Gastroesophageal sphincter (tissue), 4 donors: ENCODE measurements at regions not wholly inside any gene's neighbourhood (a gene's known extent, or its start where the extent isn't known, plus 50 kb on each side); places are given as distances from the start of the nearest gene placed in this dataset.

Source experiments
- ATAC-seq: fragments of 150-250 bp; one replicate; pipeline ENCODE4 v1.9.1; 2016; ENCODE audit warnings: mild to moderate bottlenecking, moderate library complexity
- H3K27ac ChIP-seq, 4 donors: fragments of 200-600 bp; sonication (generic) in 3 of 4; 1 replicate in 3 of 4; 2 replicates in 1 of 4; pipeline ENCODE4 v1.5.1; 2016 to 2019
- H3K27me3 ChIP-seq: fragments of 200-600 bp; sonication (generic); one replicate; pipeline ENCODE4 v1.5.1; 2019
- H3K36me3 ChIP-seq, 2 donors: fragments of 200-600 bp; sonication (generic); one replicate each; pipeline ENCODE4 v1.5.1; 2019; ENCODE audit warnings: control low read depth in 1 of 2
- H3K4me1 ChIP-seq, 3 donors: fragments of 200-600 bp; sonication (generic); 1 replicate in 2 of 3; 2 replicates in 1 of 3; pipeline ENCODE4 v1.5.1; 2016 to 2019; ENCODE audit warnings: control low read depth in 2 of 3
- H3K4me3 ChIP-seq, 2 donors: fragments of 200-600 bp; sonication (generic); one replicate each; pipeline ENCODE4 v1.5.1; 2019; ENCODE audit warnings: mild to moderate bottlenecking in 1 of 2, moderate library complexity in 1 of 2
- H3K9me3 ChIP-seq, 3 donors: fragments of 200-600 bp; sonication (generic); one replicate each; pipeline ENCODE4 v1.5.1; 2017 to 2019; ENCODE audit warnings: control low read depth in 2 of 3
- CTCF ChIP-seq, 4 experiments: fragments of 200-600 bp in 2 of 4; fragments of 450-650 bp in 2 of 4; sonication (generic) in 1 of 4; IDR thresholded peaks; one replicate each; pipeline ENCODE4 v1.5.1; 2017 to 2019; ENCODE audit warnings: antibody characterized with exemption in 4 of 4, mild to moderate bottlenecking in 2 of 4, moderate library complexity in 2 of 4
- EP300 ChIP-seq: sonication (generic); formaldehyde crosslinking; IDR thresholded peaks from one replicate; pipeline ENCODE4 v1.6.1; 2017; ENCODE audit warnings: antibody characterized with exemption, mild to moderate bottlenecking
- POLR2A ChIP-seq, 2 donors: fragments of 450-650 bp; IDR thresholded peaks; one replicate each; pipeline ENCODE4 v1.6.1; 2017; ENCODE audit warnings: antibody characterized with exemption in 2 of 2, mild to moderate bottlenecking in 2 of 2, moderate library complexity in 1 of 2
- POLR2AphosphoS5 ChIP-seq: sonication (generic); formaldehyde crosslinking; IDR thresholded peaks from one replicate; pipeline ENCODE4 v1.6.1; 2017; ENCODE audit warnings: antibody characterized with exemption
- WGBS, 2 donors: methylation state at CpG; one replicate each; pipeline ENCODE4 v1.1.5; 2018; ENCODE audit warnings: low coverage in 1 of 2; 5-methylcytosine and 5-hydroxymethylcytosine counted together

GRCh38 chr11:129292092-129292491 is 83.6 kb upstream of the BARX2 start:
- Histone ChIP-seq H3K27ac (no peak overlapping the region), H3K36me3 (no peaks in the 10 kb centered on the region), H3K4me1 (no peaks in the 10 kb centered on the region), H3K27me3 (peaks cover 31% of the 10 kb centered on the region), H3K9me3 (no peaks in the 10 kb centered on the region), H3K4me3 (no peak overlapping the region)
- ATAC-seq = no peak
- 89 to 91% methylated on average over 2 of the region's 2 CpGs for WGBS, 2 donors
- no peak for TF ChIP-seq CTCF (IDR thresholded peaks at IDR 0.05)
- no peak for TF ChIP-seq POLR2A (IDR thresholded peaks at IDR 0.05)
- no peak for TF ChIP-seq EP300
- TF ChIP-seq POLR2AphosphoS5 = no peak

- no peaks in the 10 kb centered on the region for H3K9me3 ChIP-seq
- peaks cover 33% of the 10 kb centered on the region for H3K27me3 ChIP-seq
- 50 to 88% methylated on average over 3 of the region's 5 CpGs for WGBS, 2 donors
- H3K27ac ChIP-seq = no peak overlapping the region
- ATAC-seq = no peak
- H3K4me1 ChIP-seq = no peaks in the 10 kb centered on the region
- TF ChIP-seq POLR2A (IDR thresholded peaks at IDR 0.05) = no peak
- no peak for TF ChIP-seq EP300
- H3K36me3 ChIP-seq = no peaks in the 10 kb centered on the region
- no peak overlapping the region for H3K4me3 ChIP-seq
Measured at GRCh38 chr11:129291546-129291945, 84.1 kb upstream of the BARX2 start.

- Histone ChIP-seq H3K36me3 (no peaks in the 10 kb centered on the region), H3K27ac (no peak overlapping the region), H3K27me3 (peaks cover 33% of the 10 kb centered on the region), H3K4me1 (no peaks in the 10 kb centered on the region), H3K9me3 (no peaks in the 10 kb centered on the region), H3K4me3 (no peak overlapping the region)
- 75 to 76% methylated on average over 6 to 7 of the region's 7 CpGs for WGBS, 2 donors
- ATAC-seq = no peak
- TF ChIP-seq POLR2A (IDR thresholded peaks at IDR 0.05) = no peak
- TF ChIP-seq CTCF (IDR thresholded peaks at IDR 0.05) = no peak
- TF ChIP-seq POLR2AphosphoS5 = no peak
- TF ChIP-seq EP300 = no peak
Measured at GRCh38 chr11:129290966-129291365, 84.7 kb upstream of the BARX2 start.

- H3K4me1 ChIP-seq = no peaks in the 10 kb centered on the region
- TF ChIP-seq CTCF (IDR thresholded peaks at IDR 0.05) = no peak
- no peak for TF ChIP-seq POLR2AphosphoS5
- TF ChIP-seq POLR2A (IDR thresholded peaks at IDR 0.05) = no peak
- no peak for TF ChIP-seq EP300
- H3K9me3 ChIP-seq = no peaks in the 10 kb centered on the region
- no peak for ATAC-seq
- no peak overlapping the region for H3K27ac ChIP-seq
- H3K27me3 ChIP-seq = peaks cover 33% of the 10 kb centered on the region
- 79 to 87% methylated on average over 8 to 13 of the region's 13 CpGs for WGBS, 2 donors
- H3K4me3 ChIP-seq = no peak overlapping the region
- H3K36me3 ChIP-seq = no peaks in the 10 kb centered on the region
Measured at GRCh38 chr11:129289350-129290040, 86.2 kb upstream of the BARX2 start.

GRCh38 chr11:129287920-129288319 is 87.7 kb upstream of the BARX2 start:
- 43 to 49% methylated on average over 1 to 3 of the region's 3 CpGs for WGBS, 2 donors
- ATAC-seq = no peak
- Histone ChIP-seq H3K4me3 (no peak overlapping the region), H3K9me3 (no peaks in the 10 kb centered on the region), H3K27me3 (peaks cover 33% of the 10 kb centered on the region), H3K36me3 (no peaks in the 10 kb centered on the region), H3K4me1 (no peaks in the 10 kb centered on the region), H3K27ac (no peak overlapping the region)
- TF ChIP-seq CTCF (IDR thresholded peaks at IDR 0.05) (no peak), POLR2AphosphoS5 (no peak), EP300 (no peak), POLR2A (IDR thresholded peaks at IDR 0.05) (no peak)
